ENCODE measurements at regions not wholly inside any gene's neighbourhood (a gene's known extent, or its start where the extent isn't known, plus 50 kb on each side); places are given as distances from the start of the nearest gene placed in this dataset.
A peak's percentile ranks its signal among the peaks of the same experiment; 100 is the strongest.

DNA sequence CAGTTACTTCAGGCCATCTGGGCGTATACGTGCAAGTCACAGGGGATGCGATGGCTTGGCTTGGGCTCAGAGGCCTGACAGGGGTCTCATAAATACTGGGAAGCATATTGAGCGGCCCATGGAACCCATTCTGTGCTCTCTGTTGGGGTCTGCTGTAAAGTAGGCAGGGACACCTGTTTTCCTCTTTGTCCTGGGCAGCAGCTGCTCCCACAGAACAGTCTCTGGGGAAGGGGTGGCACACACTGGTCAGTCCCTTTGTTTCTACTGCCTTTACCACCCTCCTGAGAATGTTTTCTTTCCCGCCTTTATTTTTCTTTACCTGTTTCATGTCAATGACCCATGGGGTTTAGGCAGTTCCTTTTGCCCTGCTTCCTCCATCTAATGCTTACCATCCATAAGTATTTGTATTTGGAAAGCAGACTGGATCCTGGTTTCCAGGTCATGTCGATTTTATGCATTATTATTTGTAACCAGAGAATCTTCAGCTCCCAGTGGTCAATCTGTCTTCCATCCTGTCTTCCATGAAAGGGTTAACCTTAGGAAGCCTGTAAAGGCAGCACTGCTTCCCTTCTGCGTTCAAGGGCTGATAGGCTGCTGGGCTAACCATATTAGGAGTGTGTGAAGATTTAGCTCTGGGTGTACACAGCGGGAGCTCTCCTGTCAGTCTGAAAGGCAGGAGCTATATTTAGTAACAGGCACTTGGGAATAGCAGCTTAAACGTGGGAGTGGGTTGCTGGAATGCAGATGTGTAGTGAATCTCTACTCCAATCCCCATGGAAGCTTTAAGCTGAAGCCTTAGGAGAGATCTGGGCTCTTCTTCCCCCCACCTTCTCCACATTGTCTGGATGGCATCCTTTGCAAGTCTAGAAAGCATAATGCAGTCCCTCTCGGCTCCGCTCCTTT is 124.0 kb downstream of the DYRK2 start (continued):
- TF ChIP-seq, protein P1, sequence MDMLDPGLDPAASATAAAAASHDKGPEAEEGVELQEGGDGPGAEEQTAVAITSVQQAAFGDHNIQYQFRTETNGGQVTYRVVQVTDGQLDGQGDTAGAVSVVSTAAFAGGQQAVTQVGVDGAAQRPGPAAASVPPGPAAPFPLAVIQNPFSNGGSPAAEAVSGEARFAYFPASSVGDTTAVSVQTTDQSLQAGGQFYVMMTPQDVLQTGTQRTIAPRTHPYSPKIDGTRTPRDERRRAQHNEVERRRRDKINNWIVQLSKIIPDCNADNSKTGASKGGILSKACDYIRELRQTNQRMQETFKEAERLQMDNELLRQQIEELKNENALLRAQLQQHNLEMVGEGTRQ (IDR thresholded peaks at IDR 0.05; ENCODE audit: low read length), result no peak
- TF ChIP-seq HDAC2 (IDR thresholded peaks at IDR 0.05; ENCODE audit: borderline replicate concordance in 1 of 2, low read depth in 2 of 2, low read length in 2 of 2) (peak in 1 of 2 experiments; percentile 83; a peak in 1 of 4 replicates), CEBPB (IDR thresholded peaks at IDR 0.05; ENCODE audit: low read depth, low read length) (no peak), POLR2AphosphoS5 (IDR thresholded peaks at IDR 0.05; ENCODE audit: low read depth, low read length) (no peak), KDM5A (IDR thresholded peaks at IDR 0.05; ENCODE audit: low read length) (no peak), SIN3A (conservative IDR thresholded peaks at IDR 0.05 in 1 of 2, IDR thresholded peaks at IDR 0.05 in 1 of 2; ENCODE audit: low read depth in 1 of 2, low read length in 2 of 2) (no peak), CHD2 (IDR thresholded peaks at IDR 0.05; ENCODE audit: low read length) (no peak), SP1 (IDR thresholded peaks at IDR 0.05; ENCODE audit: low read depth, low read length) (no peak)
- TF ChIP-seq, protein P2, sequence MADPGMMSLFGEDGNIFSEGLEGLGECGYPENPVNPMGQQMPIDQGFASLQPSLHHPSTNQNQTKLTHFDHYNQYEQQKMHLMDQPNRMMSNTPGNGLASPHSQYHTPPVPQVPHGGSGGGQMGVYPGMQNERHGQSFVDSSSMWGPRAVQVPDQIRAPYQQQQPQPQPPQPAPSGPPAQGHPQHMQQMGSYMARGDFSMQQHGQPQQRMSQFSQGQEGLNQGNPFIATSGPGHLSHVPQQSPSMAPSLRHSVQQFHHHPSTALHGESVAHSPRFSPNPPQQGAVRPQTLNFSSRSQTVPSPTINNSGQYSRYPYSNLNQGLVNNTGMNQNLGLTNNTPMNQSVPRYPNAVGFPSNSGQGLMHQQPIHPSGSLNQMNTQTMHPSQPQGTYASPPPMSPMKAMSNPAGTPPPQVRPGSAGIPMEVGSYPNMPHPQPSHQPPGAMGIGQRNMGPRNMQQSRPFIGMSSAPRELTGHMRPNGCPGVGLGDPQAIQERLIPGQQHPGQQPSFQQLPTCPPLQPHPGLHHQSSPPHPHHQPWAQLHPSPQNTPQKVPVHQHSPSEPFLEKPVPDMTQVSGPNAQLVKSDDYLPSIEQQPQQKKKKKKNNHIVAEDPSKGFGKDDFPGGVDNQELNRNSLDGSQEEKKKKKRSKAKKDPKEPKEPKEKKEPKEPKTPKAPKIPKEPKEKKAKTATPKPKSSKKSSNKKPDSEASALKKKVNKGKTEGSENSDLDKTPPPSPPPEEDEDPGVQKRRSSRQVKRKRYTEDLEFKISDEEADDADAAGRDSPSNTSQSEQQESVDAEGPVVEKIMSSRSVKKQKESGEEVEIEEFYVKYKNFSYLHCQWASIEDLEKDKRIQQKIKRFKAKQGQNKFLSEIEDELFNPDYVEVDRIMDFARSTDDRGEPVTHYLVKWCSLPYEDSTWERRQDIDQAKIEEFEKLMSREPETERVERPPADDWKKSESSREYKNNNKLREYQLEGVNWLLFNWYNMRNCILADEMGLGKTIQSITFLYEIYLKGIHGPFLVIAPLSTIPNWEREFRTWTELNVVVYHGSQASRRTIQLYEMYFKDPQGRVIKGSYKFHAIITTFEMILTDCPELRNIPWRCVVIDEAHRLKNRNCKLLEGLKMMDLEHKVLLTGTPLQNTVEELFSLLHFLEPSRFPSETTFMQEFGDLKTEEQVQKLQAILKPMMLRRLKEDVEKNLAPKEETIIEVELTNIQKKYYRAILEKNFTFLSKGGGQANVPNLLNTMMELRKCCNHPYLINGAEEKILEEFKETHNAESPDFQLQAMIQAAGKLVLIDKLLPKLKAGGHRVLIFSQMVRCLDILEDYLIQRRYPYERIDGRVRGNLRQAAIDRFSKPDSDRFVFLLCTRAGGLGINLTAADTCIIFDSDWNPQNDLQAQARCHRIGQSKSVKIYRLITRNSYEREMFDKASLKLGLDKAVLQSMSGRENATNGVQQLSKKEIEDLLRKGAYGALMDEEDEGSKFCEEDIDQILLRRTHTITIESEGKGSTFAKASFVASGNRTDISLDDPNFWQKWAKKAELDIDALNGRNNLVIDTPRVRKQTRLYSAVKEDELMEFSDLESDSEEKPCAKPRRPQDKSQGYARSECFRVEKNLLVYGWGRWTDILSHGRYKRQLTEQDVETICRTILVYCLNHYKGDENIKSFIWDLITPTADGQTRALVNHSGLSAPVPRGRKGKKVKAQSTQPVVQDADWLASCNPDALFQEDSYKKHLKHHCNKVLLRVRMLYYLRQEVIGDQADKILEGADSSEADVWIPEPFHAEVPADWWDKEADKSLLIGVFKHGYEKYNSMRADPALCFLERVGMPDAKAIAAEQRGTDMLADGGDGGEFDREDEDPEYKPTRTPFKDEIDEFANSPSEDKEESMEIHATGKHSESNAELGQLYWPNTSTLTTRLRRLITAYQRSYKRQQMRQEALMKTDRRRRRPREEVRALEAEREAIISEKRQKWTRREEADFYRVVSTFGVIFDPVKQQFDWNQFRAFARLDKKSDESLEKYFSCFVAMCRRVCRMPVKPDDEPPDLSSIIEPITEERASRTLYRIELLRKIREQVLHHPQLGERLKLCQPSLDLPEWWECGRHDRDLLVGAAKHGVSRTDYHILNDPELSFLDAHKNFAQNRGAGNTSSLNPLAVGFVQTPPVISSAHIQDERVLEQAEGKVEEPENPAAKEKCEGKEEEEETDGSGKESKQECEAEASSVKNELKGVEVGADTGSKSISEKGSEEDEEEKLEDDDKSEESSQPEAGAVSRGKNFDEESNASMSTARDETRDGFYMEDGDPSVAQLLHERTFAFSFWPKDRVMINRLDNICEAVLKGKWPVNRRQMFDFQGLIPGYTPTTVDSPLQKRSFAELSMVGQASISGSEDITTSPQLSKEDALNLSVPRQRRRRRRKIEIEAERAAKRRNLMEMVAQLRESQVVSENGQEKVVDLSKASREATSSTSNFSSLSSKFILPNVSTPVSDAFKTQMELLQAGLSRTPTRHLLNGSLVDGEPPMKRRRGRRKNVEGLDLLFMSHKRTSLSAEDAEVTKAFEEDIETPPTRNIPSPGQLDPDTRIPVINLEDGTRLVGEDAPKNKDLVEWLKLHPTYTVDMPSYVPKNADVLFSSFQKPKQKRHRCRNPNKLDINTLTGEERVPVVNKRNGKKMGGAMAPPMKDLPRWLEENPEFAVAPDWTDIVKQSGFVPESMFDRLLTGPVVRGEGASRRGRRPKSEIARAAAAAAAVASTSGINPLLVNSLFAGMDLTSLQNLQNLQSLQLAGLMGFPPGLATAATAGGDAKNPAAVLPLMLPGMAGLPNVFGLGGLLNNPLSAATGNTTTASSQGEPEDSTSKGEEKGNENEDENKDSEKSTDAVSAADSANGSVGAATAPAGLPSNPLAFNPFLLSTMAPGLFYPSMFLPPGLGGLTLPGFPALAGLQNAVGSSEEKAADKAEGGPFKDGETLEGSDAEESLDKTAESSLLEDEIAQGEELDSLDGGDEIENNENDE (IDR thresholded peaks at IDR 0.05; ENCODE audit: insufficient replicate concordance, low read length), result no peak

Measured in H1 (cell line).